GM21367 (cell line): ENCODE measurements at regions not wholly inside any gene's neighbourhood (a gene's known extent, or its start where the extent isn't known, plus 50 kb on each side); places are given as distances from the start of the nearest gene placed in this dataset.
"Not testable (repeated sequence)": the region's sequence is repeated elsewhere in the genome, so short reads cannot be mapped to it uniquely, and the experiment has no call there.

ENCODE experiments used
- ATAC-seq: cut with Tn5 transposase; IDR thresholded peaks from one replicate; pipeline ENCODE4 v1.9.1; 2021; ENCODE audit not compliant: unreplicated experiment

DNA sequence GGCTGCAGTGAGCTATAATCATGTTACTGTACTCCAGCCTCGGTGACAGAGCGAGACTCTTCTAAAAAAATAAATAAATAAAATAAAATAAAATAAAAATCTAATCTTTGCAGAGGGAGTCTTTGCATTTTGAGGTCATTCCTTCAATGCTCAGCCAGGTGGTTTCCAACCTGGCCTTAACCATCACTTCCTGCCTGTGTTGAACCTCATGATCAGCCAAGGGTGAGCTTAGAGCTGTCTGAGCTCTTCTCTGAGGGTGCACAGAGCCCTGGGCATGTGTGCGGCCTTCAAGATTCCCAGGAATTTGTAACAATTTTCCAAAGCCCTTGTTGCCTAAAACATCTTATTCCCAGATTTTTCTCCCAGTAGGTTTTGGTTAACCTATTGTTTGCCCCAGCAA lies 94.3 kb downstream of the KCNJ12 start:
- ATAC-seq: not testable (repeated sequence)

- no peak for ATAC-seq
Measured at GRCh38 chr17:21470861-21471260, 94.7 kb downstream of the KCNJ12 start.

- ATAC-seq: no peak
Measured at GRCh38 chr17:21474815-21475214, 98.7 kb downstream of the KCNJ12 start.

GRCh38 chr17:21475571-21475970 lies 99.4 kb downstream of the KCNJ12 start:
- ATAC-seq: no peak

GRCh38 chr17:21476867-21477266 lies 100.7 kb downstream of the KCNJ12 start:
- ATAC-seq: no peak

DNA sequence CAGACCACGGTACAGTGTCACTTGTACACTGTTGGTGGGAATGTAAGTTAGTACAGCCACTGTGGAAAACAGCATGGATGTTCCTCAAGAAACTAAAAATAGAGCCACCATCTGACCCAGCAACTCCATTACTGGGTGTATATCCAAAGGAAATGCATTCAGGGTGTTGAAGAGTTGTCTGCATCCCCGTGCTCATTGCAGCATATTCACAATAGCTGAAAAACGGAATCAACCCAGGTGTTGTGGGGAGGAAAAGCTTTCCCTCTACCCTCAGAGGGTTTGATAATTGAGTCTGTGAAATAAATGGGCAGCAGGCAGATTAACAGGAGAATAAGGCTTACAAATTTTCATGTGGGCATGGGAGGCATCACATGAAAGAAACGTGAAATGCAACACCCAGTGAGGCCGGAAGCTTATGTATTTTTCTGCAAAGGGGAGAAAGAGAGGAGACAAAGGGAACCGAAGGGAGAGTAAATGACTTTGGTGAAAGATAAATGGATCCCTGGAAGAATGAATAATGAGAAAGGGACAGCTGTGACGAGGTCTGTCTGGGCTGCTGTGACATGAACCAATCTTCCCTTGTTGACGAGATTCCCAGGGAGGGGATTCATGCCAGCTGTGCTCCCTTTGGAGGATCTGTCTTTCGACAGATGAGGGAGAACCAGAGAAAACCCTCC lies 106.2 kb downstream of the KCNJ12 start:
- no peak for ATAC-seq

- ATAC-seq: not testable (repeated sequence)
Measured at GRCh38 chr17:21488043-21488442, 111.9 kb downstream of the KCNJ12 start.

DNA sequence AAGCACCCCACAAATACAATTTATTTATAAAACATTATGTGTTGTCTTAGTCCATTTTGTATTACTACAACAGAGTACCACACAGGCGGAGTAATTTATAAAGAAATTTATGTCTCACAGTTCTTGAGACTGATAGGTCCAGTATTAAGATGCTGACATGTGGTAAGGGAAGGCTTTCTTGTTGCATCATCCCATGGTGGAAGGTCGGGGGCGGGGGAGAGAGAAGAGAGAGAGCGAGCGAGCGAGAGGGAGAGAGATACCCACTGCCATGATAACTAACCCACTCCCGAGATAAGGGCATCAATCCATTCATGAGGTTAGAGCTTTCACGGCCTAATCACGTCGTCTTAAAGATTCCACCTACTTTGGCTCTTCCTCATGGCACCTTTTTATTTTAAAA lies 117.8 kb downstream of the KCNJ12 start:
- no peak for ATAC-seq

DNA sequence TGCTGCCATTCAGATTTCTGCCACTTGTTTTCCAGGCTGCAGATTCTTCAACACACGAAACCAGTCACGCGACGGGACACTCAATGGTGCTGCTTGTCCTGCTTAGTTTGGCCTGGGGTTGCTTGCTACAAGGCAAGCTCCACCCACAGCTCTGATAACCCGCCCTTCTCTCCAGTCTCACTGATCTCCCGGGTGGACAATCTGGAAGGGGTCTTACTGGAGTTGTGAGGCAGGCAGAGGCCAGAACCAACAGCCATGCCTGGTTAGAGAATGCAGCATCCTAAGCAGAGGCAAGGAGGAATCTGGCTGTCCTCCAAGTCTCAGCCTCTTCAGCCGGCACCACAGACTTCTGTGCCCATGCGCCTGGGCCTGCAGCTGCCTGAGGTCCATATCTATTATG lies 119.1 kb downstream of the KCNJ12 start:
- no peak for ATAC-seq

DNA sequence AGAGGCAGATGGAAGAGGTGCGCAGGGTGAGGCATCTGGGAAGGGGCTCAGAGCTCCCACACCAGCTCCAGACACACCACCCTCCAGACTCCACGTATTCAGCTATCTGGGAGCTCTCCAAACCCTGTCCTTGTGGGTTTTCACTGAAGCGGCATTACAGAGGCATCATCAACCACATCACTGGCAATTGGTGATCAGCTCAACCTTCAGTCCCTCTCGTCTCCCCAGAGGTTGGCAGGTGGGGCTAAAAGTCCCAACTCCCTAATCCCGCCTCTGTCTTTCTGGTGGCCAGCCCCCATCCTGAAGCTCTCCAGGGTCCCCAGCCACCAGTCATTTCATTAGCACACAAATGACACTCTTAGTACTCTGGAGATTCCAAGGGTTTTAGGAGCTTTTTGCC lies 123.9 kb downstream of the KCNJ12 start:
- ATAC-seq: no peak

DNA sequence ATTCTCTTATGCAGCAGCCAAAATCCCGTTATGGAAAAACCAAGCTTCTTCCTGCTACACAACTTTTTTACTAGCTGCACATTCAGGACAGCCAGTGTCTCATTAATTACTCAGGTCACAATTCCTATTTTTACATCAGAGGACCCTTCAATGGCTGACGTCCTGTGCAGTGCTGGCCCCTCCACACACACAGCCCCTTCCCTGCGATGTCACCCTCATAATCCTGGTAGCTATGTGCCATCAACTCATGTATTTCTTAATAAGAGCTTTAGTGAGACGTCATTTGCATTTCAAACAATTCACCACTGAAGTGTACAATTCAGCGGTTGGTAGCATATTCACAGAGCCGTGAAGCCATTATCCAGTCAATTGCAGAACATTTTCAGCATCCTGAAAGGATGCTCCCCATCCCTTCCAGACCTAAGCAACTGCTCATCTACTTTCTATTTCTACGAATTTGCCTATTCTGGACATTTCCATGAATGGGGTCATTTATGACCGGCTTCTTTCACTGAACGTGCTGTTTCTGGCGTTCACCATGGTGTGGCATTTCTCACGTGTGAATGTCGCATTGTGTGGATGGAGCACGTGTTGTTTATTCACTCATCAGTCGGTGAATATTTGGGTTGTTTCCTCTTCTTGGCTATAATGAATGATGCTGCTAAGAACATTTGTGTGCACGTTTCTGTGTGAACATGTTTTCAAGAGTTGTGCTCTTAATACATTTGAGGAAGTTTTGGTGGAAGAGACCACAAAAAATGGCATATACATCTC lies 126.0 kb downstream of the KCNJ12 start:
- ATAC-seq: not testable (repeated sequence)

- no peak for ATAC-seq
Measured at GRCh38 chr17:21505819-21506815, 130.0 kb downstream of the KCNJ12 start.

DNA sequence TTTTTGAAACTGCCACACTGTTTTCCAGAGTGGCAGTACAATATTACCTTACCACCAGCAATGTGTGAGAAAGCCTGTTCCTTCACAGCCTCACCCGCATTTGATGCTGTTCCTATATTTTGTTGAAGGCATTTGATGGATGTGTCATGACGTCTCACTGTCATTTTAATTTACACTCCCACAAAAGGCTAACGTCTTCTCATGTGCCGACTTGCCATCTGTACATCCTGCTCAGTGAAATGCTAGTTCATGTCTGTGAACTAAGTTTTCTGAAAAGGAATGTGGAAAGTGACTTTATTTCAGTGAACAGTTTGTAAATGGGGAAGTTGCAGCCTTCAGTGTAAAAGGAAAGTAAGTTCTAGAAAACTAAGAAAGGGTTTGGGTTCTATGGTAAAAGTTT lies 131.6 kb downstream of the KCNJ12 start:
- ATAC-seq: not testable (repeated sequence)

DNA sequence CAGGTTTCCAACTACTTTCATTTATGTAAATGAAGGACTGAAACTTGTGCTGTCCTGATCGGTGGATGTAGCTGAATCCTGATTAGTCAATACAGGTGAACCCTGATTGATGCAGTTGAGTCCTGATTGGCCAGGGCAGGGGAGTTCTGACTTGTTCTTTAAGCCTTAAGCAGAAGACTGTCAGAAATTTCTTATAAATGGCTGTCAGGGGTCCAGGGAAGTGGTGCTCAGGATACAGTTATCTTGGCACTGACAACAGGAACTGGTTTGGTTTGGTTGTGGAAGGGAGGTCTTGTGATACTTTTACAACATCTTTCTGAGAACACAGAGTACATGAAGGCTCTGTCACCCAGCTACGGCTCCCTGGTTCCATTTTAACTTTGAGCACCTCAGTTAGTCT lies 132.1 kb downstream of the KCNJ12 start:
- no peak for ATAC-seq

- not testable (repeated sequence) for ATAC-seq
Measured at GRCh38 chr17:21509356-21509755, 133.2 kb downstream of the KCNJ12 start.

DNA sequence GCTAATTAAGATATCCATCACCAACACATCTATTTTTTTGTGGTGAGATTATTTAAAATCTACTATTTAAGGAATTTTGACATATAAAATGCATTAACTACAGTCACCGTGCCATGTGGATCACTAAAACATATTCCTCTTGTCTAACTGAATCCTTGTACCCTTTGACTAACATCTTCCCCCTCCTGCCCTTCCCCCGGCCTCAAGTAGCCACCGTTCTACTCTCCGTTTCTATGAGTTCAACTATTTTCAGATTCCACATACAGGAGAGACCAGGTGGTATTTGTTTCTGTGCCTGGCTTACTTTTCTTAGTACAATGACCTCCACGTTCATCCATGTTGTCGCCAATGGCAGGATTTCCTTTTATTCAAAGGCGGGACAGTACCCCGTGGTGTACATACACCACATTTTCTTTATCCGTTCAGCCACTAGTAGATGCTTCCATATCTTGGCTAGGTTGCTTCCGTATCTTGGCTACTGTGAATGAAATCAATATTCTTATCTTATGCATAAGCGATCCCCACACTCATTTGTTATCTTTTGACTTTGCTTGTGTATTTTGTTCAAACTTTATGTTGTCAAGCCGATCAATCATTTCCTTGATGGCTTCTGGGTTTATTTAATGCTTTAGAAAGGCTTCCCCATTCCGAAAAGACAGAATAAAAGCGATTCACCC lies 134.7 kb downstream of the KCNJ12 start:
- no peak for ATAC-seq

DNA sequence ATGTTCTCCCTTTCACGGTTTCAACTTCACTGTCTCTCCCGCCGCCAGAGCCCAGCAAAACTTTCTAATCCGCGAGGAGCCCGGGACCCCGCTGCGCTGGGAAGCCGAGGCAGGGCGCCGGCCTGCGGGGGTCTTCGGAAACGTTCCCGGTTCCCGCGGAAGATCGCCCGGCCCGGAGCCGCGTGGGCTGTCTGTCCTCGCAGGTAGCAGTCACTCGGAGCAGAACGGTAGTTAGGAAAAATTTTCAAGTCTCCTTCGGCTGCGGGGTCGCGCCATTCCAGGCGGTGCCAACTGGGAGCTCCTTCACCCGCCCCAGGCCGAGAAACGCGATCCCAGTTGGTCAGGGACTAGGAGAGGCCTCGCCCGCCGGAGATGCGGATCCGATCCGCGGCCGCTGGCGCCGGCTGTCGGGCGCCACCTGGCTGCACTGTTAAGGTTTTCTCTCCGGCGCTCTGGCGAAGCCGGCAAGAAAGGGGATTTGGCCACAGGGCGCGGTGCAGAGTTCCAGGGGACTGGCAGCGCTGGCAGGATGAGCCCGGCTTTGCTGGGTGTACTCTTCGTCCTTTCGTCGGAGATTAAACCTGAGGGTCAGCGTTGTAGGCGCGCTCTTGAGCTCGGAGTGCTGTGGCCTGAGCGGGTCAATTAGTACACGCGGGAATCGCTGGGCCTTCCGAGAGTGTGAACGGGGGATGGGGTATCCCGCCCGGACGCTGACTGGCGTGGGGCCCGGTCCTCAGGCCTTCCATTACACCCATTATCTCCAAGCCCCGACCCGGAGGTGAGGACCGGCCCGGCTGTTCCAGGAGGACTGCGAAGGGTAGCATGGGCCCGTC lies 135.4 kb downstream of the KCNJ12 start:
- no peak for ATAC-seq

DNA sequence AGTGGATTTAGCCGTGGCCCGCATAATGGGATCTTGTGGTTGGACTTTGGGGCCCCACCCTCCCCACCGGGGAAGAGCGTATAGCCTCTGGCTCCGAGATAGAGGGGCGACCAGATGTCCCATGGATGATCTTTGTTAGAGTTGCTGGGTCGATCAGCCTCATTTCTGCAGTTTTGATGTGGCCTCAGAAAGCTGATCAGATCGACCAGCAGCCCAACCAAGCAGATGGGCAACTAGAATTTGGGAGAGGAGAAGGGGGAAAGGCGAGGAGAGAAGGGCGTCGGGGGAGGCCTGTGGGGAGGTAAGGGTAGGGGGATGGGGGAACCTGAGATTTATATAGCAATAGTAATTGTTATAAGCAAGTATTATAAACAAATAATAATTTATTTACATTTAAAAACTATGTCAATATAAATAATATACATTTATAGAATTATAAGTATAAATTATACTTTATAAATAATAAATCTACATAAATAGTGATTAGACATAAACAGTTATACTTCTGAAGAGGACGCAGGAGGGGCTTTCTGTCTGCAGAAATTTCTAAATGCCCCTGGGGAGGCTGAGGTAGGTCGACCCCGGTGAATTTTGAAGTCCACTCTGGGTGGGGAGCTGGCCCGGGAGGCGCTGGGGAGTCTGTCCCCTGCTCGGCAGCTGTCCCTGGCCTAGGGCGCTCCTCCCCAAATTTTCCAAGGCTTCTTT lies 136.3 kb downstream of the KCNJ12 start:
- ATAC-seq: no peak

GRCh38 chr17:21513012-21513570 lies 136.9 kb downstream of the KCNJ12 start:
- no peak for ATAC-seq
